NCI-H1105 (cell line): ENCODE measurements at regions not wholly inside any gene's neighbourhood (a gene's known extent, or its start where the extent isn't known, plus 50 kb on each side); places are given as distances from the start of the nearest gene placed in this dataset.
A peak's percentile ranks its signal among the peaks of the same experiment; 100 is the strongest.
"Not testable (repeated sequence)": the region's sequence is repeated elsewhere in the genome, so short reads cannot be mapped to it uniquely, and the experiment has no call there.

Experiments used
- DNase-seq: peaks from one replicate; lab custom pipeline; 2025; lab: John Stamatoyannopoulos, UW

DNA sequence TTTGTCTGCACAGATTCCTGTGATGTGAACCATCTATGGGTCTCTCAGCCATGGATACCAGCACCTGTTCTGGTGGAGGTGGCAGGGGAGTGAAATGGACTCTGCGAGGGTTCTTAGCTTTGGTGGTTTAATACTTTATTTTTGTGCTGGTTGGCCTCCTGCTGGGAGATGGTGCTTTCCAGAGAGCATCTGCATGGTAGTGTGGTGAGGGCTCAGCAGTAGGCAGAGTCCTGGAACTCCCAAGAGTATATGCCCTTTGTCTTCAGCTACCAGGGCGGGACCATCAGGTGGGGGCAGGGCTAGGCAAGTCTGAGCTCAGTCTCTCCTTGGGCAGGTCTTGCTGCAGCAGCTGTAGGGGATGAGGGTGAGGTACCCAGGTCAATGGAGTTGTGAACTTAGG, 97.5 kb upstream of the TRIM2 start:
- DNase-seq = not testable (repeated sequence)

DNA sequence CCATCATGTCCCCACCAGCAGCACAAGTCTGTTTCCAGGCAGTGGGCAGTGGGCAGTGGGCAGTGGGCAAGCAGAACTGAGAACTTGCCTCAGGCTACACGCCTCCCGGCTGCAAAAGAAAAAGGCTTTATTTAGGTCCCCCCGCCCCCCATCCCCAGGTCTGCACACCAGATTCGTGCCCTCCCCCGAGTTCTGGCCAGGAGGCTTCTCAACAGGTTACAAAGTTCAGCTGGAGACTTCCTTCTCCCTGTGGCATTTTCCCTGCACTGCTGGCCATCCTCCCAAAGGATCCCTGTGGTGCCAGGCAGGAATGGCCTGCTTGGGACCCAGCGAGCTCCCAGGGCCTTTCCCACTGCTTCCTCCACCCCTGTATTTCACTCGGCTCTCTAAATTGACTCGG, 97.0 kb upstream of the TRIM2 start:
- no peak for DNase-seq

DNA sequence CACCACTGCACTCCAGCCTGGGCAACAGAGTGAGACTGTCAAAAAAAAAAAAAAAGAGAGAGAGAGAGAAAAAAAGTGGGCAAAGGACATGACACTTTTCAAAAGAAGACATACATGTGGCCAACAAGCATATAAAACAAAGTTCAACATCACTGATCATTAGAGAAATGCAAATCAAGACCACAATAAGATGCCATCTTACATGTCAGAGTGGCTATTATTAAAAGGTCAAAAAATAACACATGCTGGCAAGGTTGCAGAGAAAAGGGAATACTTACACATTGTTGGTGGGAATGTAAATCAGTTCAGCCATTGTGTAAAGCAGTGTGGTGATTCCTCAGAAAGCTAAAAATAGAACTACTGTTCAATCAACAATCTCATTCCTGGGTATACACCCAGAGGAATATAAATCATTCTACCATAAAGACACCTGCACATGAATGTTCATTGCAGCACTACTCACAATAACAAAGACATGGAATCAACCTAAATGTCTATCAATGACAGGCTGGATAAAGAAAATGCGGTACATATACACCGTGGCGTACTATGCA, 94.9 kb upstream of the TRIM2 start:
- DNase-seq = no peak

DNA sequence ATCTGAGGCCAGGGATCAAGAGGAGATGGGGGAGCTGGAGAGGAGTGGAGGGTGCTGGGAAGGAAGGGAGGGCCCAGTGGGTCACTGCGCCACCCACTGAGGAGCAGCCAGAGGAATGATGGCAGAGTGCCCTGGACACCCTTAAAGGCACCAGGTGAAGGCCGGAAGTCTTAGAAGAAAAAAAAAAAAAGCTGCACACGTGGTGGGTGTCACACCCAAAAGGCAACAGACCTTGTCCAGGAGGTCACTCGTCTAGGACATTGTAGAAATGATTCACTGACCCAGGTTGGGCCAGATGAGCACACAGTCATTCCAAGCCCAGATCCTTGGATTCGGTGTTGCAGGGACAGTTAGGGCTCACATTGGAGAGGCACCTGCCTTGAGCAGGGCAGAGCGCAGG, 93.5 kb upstream of the TRIM2 start:
- DNase-seq = no peak

DNA sequence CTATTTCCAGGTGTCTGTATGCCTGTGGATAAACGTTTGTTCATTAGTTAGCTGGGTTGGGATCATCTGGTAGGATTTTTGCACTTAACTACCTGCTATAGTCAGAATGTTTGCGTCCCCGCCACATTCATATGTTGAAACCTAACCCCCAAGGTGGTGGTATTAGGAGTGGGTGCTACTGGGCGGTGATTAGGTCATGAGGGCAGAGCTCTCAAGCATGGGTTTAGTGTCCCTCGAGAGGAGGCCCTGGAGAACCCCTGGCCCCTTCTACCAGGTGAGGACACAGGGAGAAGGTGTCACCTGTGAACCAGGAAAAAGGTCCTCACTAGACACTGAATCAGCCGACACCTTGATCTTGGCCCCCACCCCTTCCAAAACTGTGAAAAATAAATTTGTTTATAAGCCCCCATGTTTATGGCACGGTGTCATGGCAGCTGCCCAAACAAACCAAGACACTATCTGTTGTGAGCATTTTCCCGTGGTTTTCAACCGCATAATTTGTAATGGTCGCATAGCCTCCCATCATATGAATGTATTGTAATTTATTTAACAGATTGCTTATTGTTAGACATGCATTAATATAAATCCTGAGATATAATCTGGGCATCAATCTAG, 92.7 kb upstream of the TRIM2 start:
- no peak for DNase-seq

DNA sequence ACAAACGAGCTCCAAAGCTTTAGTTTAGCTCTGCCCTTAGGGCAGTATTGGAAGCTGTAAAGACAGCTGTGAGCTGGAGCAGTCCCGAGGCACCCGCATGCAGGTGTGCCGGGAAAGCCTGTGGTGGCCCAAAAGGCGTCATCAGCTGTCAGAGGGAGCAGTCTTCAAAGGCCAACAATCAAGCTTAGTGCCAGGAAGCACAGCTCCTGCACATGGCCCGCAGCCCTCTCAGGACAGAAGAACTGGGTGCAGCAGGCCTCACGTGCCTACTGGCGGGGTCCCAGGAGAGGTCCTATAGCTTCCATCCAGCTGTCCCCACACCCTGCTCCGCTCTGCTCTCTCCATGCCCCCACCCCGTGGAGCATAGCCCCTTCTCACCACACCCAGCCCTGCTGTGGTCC, 92.2 kb upstream of the TRIM2 start:
- no peak for DNase-seq

DNA sequence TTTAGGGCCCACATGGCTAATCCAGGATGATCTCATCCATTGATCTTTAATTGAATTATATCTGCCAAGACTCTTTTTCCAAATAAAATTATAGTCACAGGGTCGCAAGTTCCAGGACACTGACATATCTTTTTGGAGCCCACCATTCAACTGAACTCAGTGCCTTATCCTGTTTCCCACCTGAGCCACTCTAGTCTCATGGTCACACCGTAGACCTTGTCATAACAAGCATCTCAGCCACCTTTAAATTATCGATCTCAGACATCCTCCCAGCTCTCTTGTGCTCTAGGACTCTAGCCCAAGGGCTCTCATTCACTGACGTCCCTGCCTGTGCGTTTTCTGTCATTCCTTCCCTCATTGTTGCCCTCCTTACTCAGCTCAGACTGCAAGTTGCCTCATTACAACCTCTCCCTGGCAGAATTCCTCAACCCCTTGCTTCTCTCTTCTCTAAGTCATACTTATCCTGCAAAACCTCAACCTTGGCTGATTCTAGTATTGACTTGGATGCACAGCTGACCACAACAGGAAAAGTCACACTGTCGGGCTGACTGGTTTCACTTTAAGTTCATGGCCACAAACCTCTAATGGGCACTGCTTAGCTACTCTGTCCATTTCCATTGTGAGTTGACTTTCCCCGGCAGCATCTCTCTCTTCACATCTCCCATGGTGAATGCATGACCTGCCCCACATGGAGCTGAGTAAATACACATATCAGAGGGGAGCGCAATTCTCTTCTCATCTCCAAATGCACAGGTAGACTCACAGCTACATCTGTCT, 91.0 kb upstream of the TRIM2 start:
- DNase-seq = no peak

DNA sequence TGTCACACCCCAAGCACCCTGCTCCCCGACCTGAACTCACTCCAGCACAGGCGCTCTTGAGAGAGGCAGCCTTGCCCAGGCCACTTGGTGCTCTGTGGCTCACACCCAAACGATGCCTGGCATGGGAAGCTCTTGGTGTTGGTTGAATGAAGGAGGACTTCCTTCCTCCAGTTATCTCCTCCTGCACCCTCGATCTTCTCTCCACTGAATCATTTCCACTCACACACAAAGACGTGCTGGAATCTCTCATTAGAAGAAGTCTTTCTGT, 90.5 kb upstream of the TRIM2 start:
- no peak for DNase-seq

DNA sequence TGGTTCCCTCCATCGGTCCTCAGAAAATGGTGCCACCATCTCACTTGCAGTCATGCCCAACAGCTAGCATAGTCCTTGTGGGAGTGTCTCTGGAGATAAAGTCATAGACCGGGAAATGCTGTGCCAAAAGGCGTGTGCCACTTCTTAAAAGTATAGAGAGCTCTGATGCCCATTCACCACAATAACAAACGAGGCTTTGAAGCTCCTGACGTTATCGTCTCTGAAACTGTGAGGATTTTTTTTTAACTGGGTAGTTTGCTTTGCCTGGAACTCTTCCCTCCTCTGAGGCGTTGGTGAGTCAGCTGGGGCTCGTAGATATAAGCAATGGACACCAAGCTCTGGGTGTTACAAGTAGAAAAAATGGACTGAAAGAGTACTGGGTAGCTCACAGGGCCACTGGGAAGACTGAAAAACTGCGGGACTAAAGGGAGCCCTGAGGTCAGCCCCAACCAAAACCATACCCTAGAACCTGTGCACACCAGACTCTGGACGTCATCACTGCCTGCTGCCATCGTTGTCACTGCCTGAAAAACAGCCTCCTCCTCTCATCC, 89.4 kb upstream of the TRIM2 start:
- no peak for DNase-seq

DNA sequence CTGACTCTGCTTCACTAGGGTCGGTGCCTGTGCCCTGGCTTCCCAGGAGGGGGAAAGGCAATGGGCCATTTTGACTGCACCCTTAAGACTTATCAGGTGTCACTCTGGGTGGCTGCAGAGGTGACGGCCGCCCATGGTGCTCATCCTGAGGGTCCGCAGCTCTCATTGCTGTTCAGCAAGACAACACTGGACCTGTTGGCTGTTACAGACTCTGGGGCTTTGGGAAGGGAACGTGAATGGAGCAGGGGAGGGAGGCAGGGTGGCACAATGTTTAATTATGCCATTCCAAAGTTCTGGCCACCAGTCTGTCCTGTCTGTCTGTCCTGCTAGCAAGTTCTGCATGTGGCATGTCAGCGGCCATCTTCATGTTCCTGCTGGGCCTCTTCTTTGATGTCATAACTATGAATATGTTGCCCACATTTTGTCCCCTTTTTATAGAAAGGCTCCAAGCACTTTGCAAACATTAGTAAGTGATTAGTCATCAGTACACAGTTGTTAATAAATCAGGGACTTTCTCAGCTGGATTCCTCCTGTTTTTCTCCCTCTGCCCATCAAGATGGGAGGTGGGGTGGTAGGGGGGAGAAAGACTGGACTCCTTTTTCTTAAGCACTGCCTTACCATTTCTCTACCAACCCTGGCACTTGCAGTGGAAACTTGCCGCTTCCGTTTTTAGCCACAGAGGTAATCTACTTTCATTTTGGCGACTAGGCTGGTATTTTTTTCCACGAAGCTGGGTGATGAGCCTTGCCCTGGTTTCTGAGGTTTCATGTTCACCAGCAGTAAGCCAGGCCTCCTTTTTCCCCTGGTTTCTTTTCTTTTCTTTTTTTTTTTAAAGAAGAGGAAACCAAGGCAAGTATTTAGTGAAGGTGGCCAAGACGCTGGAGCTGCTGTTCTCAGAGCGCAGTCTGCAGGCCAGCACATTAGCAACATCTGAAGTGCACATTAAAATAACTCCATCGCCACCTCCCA, 88.6 kb upstream of the TRIM2 start:
- no peak for DNase-seq

DNA sequence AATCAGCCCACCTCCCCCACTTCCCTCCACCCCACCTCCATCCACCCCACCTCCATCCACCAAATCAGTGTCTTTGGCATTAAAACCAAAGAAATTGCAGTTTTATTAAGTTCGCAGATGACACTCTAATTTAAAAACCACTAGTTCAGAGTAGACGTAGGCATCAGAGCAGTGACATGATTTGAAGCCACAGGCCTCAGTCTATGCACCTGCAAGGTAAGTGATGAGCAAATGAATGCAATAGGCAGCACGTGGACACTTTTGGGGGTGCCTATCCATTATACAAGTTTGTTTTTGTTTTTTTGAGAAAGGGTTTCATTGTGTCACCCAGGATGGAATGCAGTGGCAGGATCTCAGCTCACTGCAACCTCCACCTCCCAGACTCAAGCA, 88.0 kb upstream of the TRIM2 start:
- DNase-seq = no peak

DNA sequence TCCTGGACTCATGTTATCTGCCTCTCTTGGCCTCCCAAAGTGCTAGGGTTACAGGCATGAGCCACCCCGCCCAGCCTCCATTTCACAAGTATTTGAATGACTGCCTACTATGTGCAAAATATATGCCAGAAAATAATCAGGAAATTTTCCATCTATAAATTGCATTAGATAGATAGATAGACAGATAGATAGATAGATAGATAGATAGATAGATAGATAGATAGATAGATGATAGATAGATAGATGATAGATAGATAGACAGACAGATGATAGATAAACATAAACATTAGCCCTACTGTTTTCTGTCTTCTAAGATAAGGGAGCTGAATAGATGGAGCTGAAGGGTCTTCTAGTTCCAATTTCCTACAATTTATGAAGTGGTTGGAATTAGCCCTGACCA, 87.4 kb upstream of the TRIM2 start:
- no peak for DNase-seq

DNA sequence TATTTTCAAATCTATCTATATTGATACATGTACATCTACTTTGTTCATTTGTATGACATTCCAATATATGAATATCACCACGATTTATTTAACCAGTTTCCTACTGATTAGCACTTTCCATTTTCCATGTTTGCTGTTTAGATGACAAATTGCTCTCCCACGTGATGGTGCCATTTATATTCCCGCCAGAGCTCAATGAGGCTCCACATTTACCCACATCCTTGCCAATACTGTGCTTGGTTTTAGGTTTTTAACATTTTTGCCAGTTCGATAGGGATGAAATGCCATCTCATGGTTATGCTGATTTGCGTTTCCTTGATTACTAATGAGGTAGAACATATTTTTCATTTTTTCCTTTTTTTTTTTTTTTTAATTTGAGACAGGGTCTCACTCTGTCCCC, 86.7 kb upstream of the TRIM2 start:
- no peak for DNase-seq

DNA sequence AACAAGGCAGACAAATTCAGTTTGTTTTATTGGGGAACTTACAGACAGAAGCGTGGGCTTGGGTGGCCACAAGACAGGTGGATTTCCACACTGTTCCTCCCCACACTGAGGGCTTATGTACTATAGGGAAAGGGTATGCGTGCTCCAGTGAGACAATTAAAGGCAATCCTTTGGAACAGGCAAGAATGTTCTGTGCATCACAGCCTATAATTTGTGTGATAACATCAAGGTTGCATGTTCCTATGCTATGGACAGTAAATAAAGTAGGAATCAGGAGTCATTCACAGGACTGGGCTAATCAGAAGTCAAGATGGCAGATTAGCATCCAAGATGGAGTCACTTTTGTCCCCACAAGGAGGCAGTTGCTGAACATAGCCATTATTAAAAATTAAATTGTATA, 84.6 kb upstream of the TRIM2 start:
- DNase-seq = no peak

DNA sequence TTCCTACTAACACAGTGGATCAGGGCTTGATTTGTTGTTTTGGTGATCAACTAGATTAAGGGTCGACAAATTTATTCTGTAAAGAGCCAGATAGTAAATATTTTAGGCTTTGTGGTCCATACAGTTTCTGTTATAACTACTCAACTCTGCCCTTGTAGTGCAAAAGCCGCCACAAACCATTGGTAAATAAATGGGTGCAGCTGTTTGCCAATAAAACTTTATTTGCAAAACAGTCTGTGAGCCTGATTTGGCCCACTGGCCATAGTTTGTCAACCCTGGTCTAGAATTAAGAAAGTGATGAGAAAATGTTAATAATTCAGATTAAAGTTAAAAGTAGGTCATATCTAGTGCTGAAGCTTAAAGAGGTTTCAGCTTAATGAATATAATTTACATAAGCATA, 84.0 kb upstream of the TRIM2 start:
- no peak for DNase-seq

DNA sequence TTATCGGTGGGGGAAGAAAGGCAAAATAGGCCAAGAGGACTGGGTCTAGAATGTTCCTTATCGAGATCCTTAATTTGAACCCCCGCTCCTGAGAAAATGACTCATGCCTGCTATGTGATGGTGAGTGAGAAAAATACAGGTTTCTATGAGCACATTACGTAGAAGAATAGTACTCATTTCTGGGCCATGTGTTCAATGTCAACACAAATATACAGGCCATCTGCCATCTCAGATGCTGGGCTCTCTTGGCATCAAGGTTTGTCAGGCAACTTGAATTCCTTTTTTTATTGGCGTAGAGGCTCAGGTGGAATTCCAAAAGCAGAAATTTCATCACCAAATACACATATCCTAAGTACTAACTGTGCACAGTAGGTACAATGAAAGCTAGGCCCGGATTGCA, 81.4 kb upstream of the TRIM2 start:
- DNase-seq = no peak

DNA sequence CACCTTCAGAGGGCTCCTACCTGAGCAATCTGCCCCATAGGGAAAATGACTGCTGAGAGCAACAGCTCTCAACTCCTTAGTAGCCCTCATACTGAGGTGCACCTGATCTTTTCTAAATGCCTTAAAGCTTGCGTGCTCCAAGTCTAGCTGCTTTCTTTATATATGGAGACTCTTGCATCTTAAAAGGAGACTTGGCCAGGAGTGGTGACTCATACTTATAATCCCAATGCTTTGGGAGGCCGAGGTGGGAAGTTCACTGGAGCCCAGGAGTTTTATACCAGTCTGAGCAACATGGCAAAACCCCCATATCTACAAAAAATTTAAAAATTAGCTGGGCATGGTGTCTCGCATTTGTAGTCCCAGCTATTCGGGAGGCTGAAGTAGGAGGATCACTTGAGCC, 78.1 kb upstream of the TRIM2 start:
- DNase-seq = no peak

DNA sequence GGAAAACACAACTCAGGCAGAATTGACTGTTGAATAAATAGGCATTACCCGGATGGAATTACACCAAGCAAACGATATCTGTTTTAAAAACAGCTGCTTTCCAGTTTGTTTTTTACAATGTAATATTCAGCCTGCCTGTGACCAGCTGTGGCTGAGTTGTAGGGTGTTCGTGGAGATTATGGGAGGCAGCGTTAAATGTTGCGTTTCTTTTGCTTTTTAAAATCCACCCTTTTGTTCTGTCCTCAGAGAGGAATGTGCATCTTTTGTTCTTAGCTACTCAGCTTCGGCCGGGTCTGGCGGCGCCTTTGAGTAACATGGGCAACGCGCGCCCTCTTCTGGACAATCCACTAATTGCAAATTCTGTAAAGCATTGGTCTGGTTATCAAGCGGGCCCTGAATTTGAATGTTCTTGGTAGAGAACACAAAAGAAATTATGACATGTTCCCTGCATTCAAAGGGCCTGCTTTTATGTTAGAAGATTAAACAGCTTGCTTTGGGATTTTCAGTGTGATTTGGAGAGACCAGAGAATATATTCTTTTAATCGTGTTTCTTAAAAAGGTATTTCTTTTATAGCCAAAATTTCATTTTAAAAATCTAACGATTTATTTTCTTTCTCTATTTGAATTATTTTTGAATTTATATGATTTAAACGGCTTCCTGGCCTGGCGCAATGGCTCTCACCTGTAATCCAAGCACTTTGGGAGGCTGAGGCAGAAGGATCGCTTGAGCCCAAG, 76.3 kb upstream of the TRIM2 start:
- peak; percentile 51 for DNase-seq

DNA sequence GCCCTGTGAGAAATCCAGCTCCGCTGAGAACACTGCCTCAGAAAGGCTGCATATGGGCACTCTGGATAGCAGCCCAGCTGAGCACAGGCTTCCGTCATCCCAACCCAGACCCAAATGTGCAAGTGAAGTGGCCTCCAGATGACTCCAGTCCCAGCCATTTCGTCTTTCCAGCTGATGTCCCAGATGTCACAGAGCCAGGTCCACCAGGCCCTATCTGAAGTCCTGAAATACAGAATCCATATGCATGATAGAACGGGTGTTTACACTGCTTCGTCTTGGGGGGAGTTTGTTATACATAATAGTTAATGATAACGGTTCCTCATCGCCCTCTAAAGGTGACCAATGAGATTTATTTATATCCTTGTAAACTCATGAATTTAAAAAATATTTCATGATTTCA, 72.6 kb upstream of the TRIM2 start:
- DNase-seq = no peak

DNA sequence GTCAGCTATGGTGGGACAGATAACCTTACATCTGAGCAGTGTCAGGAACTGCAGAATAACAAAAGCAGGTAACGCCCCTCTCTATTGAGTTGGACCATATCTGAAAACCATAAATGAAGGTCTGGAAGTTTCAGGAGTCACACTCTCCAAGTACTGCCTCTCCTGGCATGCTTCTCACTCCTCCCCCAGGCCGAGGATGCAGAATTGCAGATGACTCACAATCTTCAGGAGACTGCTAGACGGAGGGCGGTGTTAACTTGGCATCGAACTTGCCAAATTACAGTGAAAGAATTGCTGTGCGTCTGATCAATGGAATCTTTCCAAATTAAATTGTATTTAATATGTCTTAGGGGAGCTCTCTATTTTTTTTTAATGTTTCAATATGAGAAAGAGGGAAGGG, 67.1 kb upstream of the TRIM2 start:
- DNase-seq = no peak

DNA sequence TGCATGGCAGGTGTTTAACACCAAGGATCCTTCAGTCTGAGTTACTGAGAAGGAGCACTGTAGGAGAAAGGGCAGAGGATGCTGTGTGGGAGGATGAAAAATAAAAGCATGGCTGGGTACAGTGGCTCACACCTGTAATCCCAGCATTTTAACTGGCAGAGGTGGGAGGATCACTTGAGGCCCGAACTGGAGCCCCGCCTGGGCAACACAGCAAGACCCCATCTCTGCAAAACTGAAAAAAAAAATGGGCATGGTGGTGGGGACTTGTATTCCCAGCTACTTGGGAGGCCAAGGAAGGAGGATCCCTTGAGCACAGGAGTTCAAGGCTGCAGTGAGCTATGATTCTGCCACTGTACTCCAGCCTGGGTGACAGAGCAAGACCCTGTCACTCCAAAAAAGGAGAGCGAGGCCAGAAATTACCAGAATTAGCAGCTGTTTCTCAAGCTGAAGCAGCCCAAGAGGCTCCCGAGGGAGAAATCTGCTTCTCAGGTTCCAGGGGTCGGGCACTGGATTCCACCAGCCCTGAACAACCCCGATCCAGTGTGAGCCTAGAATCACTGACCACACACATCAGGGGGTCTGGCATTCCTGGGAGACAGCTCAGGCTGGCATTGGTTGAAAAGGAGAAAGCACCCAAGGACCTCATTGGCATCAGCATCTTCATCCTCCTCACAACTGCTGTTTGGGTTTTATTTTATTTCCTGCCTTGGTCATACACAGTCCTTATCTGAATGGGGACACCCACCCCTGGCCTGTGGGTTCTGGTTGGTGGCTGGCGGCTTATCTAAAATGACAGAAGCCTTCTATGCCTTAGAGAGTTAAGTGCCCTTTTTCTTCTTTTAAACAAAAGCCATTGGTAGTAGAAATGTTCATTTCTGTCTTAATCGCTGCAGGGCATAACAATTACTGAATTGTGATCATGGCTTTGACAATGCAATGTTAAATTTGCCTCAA, 66.3 kb upstream of the TRIM2 start:
- DNase-seq = no peak
